ENCODE measurements at regions not wholly inside any gene's neighbourhood (a gene's known extent, or its start where the extent isn't known, plus 50 kb on each side); places are given as distances from the start of the nearest gene placed in this dataset.

DNA sequence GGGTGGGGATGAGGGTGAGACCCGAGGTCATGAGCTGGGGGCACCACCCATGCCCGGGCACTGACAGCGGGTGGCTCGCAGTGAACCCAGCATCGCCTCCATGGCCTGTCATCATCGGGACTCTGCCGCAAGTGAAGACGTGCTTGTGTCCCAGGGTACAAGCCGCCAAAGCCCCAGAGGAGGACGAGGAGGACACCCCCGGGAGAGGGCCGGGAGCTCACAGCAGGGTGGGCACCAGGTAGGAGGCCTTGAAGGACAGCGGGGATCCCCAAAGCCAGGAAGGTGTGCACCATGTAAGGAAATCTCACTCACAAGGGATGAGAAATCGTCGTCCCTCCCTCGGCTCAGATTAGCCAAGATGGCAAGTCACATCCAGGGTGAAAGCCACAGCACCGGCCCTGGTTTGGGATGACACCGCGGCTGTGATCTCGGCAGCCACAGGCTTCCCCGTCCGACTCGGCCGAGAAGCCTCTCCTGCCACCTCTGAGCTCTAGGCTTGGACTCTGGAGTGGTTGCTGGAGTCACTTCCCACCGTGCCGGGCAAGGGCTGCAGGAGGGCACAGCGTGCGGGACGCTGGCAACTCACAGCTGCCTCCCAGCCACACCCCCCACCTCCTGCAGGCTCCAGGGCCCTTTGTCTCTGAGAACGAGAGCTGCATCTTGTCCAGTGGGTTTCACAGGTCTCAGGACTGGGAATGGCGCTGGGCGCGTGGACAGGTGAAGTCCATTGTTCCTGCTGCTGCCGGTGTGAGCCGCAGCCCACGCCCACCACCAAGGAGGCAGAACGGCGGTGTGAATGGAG is 81.6 kb upstream of the CTDP1 start:
- Mint-ChIP-seq H3K4me1 (ENCODE audit: unreplicated experiment) (no peaks in the 10 kb centered on the region), H3K4me3 (no peak overlapping the region), H3K36me3 (no peaks in the 10 kb centered on the region), H3K27ac (no peak overlapping the region), H3K27me3 (peaks cover 28% of the 10 kb centered on the region), H3K9me3 (no peaks in the 10 kb centered on the region)
- TF ChIP-seq, protein P1, sequence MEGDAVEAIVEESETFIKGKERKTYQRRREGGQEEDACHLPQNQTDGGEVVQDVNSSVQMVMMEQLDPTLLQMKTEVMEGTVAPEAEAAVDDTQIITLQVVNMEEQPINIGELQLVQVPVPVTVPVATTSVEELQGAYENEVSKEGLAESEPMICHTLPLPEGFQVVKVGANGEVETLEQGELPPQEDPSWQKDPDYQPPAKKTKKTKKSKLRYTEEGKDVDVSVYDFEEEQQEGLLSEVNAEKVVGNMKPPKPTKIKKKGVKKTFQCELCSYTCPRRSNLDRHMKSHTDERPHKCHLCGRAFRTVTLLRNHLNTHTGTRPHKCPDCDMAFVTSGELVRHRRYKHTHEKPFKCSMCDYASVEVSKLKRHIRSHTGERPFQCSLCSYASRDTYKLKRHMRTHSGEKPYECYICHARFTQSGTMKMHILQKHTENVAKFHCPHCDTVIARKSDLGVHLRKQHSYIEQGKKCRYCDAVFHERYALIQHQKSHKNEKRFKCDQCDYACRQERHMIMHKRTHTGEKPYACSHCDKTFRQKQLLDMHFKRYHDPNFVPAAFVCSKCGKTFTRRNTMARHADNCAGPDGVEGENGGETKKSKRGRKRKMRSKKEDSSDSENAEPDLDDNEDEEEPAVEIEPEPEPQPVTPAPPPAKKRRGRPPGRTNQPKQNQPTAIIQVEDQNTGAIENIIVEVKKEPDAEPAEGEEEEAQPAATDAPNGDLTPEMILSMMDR (conservative IDR thresholded peaks at IDR 0.05) = no peak
- DNase-seq (ENCODE audit: extremely low spot score, unreplicated experiment) = no peak

DNA sequence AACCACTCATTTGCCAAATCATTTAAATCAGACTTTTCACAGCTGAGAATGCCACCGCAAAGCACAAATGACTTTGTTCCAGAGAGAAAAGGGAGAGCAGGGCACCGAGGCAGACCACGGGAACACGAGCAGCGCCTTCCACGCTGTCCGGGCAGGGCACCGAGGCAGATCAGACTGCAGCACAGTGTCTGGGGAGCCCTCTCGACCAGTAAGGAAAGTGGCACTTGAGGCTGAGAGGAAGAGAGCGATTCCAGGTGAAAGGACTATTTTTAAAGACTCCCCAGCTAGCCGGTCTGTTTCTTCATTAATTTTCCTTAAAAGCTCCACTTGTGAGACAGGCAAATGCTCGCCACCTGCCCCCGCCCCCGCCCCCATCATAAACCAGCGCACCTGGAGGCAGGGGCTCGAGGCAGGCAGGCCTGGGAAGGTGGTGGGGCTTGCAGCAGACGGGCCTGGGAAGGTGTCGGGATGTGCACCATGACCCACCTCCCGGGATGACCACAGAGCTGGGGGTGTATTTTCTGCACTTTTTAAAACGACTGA is 80.9 kb upstream of the CTDP1 start:
- Mint-ChIP-seq H3K4me3 (no peak overlapping the region), H3K36me3 (no peaks in the 10 kb centered on the region), H3K27me3 (peaks cover 23% of the 10 kb centered on the region), H3K27ac (no peak overlapping the region), H3K9me3 (no peaks in the 10 kb centered on the region), H3K4me1 (ENCODE audit: unreplicated experiment) (no peaks in the 10 kb centered on the region)
- no peak for DNase-seq (ENCODE audit: extremely low spot score, unreplicated experiment)
- TF ChIP-seq, protein P1 (conservative IDR thresholded peaks at IDR 0.05) = no peak

DNA sequence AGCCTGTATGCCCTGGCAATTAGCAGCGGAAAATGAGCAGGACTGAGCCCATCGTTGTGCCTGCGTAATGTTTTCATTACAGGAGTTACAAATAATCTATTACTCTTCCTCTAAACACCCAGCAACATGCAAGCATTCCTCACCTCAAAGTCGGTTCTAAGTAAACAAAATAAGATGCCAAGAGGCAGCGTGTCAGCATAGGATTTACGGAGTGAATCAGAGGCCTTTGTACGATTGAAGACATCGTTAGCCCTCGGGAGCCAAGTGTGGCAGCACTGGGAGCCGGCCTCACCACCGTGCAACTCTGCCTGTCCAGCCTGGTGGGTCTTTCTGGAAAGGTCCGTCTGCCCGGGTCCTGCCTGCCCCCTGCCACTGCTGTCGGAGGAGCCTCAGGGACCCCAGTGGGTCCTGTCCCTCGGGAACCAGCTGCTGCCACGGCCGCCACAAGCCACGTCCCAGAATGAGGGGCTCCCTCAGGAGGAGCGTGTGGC is 80.1 kb upstream of the CTDP1 start:
- H3K4me3 Mint-ChIP-seq = no peak overlapping the region
- H3K27me3 Mint-ChIP-seq = peaks cover 18% of the 10 kb centered on the region
- H3K4me1 Mint-ChIP-seq (ENCODE audit: unreplicated experiment) = no peaks in the 10 kb centered on the region
- H3K36me3 Mint-ChIP-seq = no peaks in the 10 kb centered on the region
- no peaks in the 10 kb centered on the region for H3K9me3 Mint-ChIP-seq
- no peak overlapping the region for H3K27ac Mint-ChIP-seq
- TF ChIP-seq, protein P1 (conservative IDR thresholded peaks at IDR 0.05) = no peak
- no peak for DNase-seq (ENCODE audit: extremely low spot score, unreplicated experiment)

DNA sequence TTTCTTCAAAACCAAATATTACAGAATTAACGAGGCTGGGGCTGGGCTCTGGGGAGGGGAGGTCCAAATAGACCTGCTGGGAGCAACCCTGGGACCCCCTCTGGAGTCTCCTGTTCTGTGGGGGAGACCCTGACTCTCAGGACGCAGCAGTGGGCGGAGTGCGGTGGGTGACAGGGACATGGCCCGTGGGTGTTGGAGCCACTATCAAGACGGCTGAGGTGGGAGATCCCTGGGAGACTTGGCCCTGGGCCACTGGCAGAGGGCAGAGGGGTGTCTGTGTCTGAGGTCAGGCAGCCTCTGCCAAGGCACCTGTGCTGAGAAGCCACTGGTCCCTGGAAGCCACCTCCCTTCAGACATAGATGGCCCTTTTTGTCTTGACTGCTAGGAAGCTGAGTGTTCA is 79.5 kb upstream of the CTDP1 start:
- H3K4me1 Mint-ChIP-seq (ENCODE audit: unreplicated experiment) = no peaks in the 10 kb centered on the region
- H3K4me3 Mint-ChIP-seq = no peak overlapping the region
- no peaks in the 10 kb centered on the region for H3K9me3 Mint-ChIP-seq
- DNase-seq (ENCODE audit: extremely low spot score, unreplicated experiment) = no peak
- TF ChIP-seq, protein P1 (conservative IDR thresholded peaks at IDR 0.05) = no peak
- H3K27ac Mint-ChIP-seq = no peak overlapping the region
- no peaks in the 10 kb centered on the region for H3K36me3 Mint-ChIP-seq
- H3K27me3 Mint-ChIP-seq = peaks cover 14% of the 10 kb centered on the region

DNA sequence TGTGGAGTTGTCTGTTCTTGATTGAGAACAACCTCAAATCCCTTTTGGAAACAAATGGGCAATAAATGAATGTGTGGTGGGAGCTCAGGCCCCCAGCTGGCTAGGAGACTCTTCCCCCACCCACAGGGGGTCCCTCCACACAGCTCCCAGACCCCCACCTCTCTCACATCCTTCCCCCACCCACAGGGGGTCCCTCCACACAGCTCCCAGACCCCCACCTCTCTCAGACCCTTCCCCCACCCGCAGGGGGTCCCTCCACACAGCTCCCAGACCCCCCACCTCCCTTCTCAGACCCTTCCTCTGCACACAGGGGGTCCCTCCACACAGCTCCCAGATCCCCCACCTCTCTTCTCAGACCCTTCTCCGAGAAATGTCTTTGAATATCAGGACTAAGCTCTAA is 79.0 kb upstream of the CTDP1 start:
- Mint-ChIP-seq H3K27me3 (peaks cover 9% of the 10 kb centered on the region), H3K4me3 (no peak overlapping the region), H3K27ac (no peak overlapping the region), H3K9me3 (no peaks in the 10 kb centered on the region), H3K4me1 (ENCODE audit: unreplicated experiment) (no peaks in the 10 kb centered on the region), H3K36me3 (no peaks in the 10 kb centered on the region)
- TF ChIP-seq, protein P1 (conservative IDR thresholded peaks at IDR 0.05) = no peak
- DNase-seq (ENCODE audit: extremely low spot score, unreplicated experiment) = no peak
